ENCODE measurements at regions not wholly inside any gene's neighbourhood (a gene's known extent, or its start where the extent isn't known, plus 50 kb on each side); places are given as distances from the start of the nearest gene placed in this dataset.

DNA sequence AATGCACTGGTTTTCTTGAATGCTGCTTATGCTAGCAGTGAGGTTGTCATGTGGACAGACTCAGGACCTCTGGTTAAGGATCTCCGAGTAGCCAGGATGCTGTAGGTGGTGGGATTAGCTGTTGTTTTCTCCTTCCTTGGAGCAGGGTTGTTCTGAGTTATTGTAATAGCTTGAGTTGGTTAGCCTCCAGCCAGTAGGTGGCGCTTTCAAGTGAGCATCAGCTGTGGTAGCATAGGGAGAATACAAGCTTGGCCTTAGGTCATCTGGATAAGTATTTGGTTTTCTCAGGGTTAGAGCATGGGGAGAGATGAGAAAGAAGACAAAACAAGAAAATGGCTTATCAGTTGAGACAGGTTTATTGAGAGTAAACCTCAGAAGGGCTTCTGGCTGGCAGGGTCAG lies 299.7 kb upstream of the FBXO33 start (continued):
- TF ChIP-seq, protein P1, sequence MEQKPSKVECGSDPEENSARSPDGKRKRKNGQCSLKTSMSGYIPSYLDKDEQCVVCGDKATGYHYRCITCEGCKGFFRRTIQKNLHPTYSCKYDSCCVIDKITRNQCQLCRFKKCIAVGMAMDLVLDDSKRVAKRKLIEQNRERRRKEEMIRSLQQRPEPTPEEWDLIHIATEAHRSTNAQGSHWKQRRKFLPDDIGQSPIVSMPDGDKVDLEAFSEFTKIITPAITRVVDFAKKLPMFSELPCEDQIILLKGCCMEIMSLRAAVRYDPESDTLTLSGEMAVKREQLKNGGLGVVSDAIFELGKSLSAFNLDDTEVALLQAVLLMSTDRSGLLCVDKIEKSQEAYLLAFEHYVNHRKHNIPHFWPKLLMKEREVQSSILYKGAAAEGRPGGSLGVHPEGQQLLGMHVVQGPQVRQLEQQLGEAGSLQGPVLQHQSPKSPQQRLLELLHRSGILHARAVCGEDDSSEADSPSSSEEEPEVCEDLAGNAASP (CRISPR knock-in tag; IDR thresholded peaks at IDR 0.05; ENCODE audit: borderline replicate concordance): no peak
- TF ChIP-seq ZNF703 (CRISPR knock-in tag; IDR thresholded peaks at IDR 0.05; ENCODE audit: borderline replicate concordance): no peak
- TF ChIP-seq ZMYM2 (CRISPR knock-in tag; IDR thresholded peaks at IDR 0.05): no peak
- TF ChIP-seq SMC3 (IDR thresholded peaks at IDR 0.05; ENCODE audit: low read length): peak; percentile 45; the same call in 1 of the 2 replicates
- TF ChIP-seq MBD4 (IDR thresholded peaks at IDR 0.05; ENCODE audit: borderline replicate concordance, low read length): no peak
- no peak for TF ChIP-seq NR2F6 (IDR thresholded peaks at IDR 0.05)
- TF ChIP-seq NR2F6 (CRISPR knock-in tag; IDR thresholded peaks at IDR 0.05): 0 out of 2 replicates have a peak, but pooled peaks have one; percentile 17
- TF ChIP-seq EEA1 (CRISPR knock-in tag; IDR thresholded peaks at IDR 0.05; ENCODE audit: borderline replicate concordance): no peak
- TF ChIP-seq ZNF773 (CRISPR knock-in tag; IDR thresholded peaks at IDR 0.05; ENCODE audit: borderline replicate concordance): no peak
- no peak for TF ChIP-seq ZNF644 (CRISPR knock-in tag; IDR thresholded peaks at IDR 0.05; ENCODE audit: low read depth)
- no peak for TF ChIP-seq PRMT3 (CRISPR knock-in tag; IDR thresholded peaks at IDR 0.05; ENCODE audit: borderline replicate concordance, low read depth)
- TF ChIP-seq ARHGAP35 (CRISPR knock-in tag; IDR thresholded peaks at IDR 0.05; ENCODE audit: borderline replicate concordance): no peak
- no peak for TF ChIP-seq KMT2A (CRISPR knock-in tag; IDR thresholded peaks at IDR 0.05)
- TF ChIP-seq ZNF441 (CRISPR knock-in tag; IDR thresholded peaks at IDR 0.05; ENCODE audit: borderline replicate concordance): no peak
- TF ChIP-seq WIZ (CRISPR knock-in tag; IDR thresholded peaks at IDR 0.05): 0 out of 2 replicates have a peak, but pooled peaks have one; percentile 39
- TF ChIP-seq HNRNPH1 (optimal IDR thresholded peaks at IDR 0.05; ENCODE audit: low read depth, low read length): no peak
- no peak for TF ChIP-seq ZNF577 (CRISPR knock-in tag; IDR thresholded peaks at IDR 0.05; ENCODE audit: borderline replicate concordance, low read depth)
- no peak for TF ChIP-seq SMARCC2 (IDR thresholded peaks at IDR 0.05)
- no peak for TF ChIP-seq SRF (IDR thresholded peaks at IDR 0.05; ENCODE audit: low read depth, low read length)
- TF ChIP-seq ZSCAN30 (CRISPR knock-in tag; IDR thresholded peaks at IDR 0.05): no peak
- TF ChIP-seq CAMTA2 (CRISPR knock-in tag; IDR thresholded peaks at IDR 0.05; ENCODE audit: borderline replicate concordance): no peak
- TF ChIP-seq ZBTB7A (CRISPR knock-in tag; IDR thresholded peaks at IDR 0.05): no peak
- TF ChIP-seq ESRRA (CRISPR knock-in tag; IDR thresholded peaks at IDR 0.05; ENCODE audit: low read depth): no peak
- TF ChIP-seq ZNF230 (CRISPR knock-in tag; IDR thresholded peaks at IDR 0.05): 0 out of 2 replicates have a peak, but pooled peaks have one; percentile 16
- no peak for TF ChIP-seq POLR2G (IDR thresholded peaks at IDR 0.05; ENCODE audit: low read depth, low read length)
- no peak for TF ChIP-seq DNMT1 (CRISPR knock-in tag; IDR thresholded peaks at IDR 0.05)
- TF ChIP-seq TEAD3 (CRISPR knock-in tag; optimal IDR thresholded peaks at IDR 0.05; ENCODE audit: borderline replicate concordance): no peak
- TF ChIP-seq ZNF614 (CRISPR knock-in tag; IDR thresholded peaks at IDR 0.05; ENCODE audit: borderline replicate concordance): no peak
- TF ChIP-seq ZMYM4 (CRISPR knock-in tag; IDR thresholded peaks at IDR 0.05): 0 out of 2 replicates have a peak, but pooled peaks have one; percentile 48
- TF ChIP-seq TBP (CRISPR knock-in tag; IDR thresholded peaks at IDR 0.05): no peak
- no peak for TF ChIP-seq HCFC1 (IDR thresholded peaks at IDR 0.05; ENCODE audit: low read depth, low read length)

Data from HepG2 (cell line).